Esophagus squamous epithelium (tissue), 5 donors: ENCODE measurements at regions not wholly inside any gene's neighbourhood (a gene's known extent, or its start where the extent isn't known, plus 50 kb on each side); places are given as distances from the start of the nearest gene placed in this dataset.

Source experiments
- DNase-seq: peaks from one replicate; lab custom pipeline; 2025; lab: John Stamatoyannopoulos, UW
- H3K27ac ChIP-seq, 4 donors: fragments of 200-600 bp; sonication (generic); one replicate each; pipeline ENCODE4 v1.5.1; 2016 to 2019; ENCODE audit warnings: mild to moderate bottlenecking in 1 of 4
- H3K27me3 ChIP-seq, 4 donors: fragments of 200-600 bp; sonication (generic); 1 replicate in 3 of 4; 2 replicates in 1 of 4; pipeline versions ENCODE4 v1.5.1 to v1.6.0; 2017 to 2021; ENCODE audit warnings: antibody characterized with exemption in 1 of 4
- H3K36me3 ChIP-seq, 3 donors: fragments of 200-600 bp; sonication (generic); one replicate each; pipeline ENCODE4 v1.5.1; 2016 to 2019
- H3K4me1 ChIP-seq, 3 donors: fragments of 200-600 bp; sonication (generic); one replicate each; pipeline ENCODE4 v1.5.1; 2017 to 2019
- H3K4me3 ChIP-seq, 4 donors: fragments of 200-600 bp; sonication (generic); 1 replicate in 3 of 4; 2 replicates in 1 of 4; pipeline ENCODE4 v1.5.1; 2016 to 2019; ENCODE audit warnings: mild to moderate bottlenecking in 2 of 4, moderate library complexity in 1 of 4
- H3K9me3 ChIP-seq, 3 donors: fragments of 200-600 bp; sonication (generic); one replicate each; pipeline ENCODE4 v1.5.1; 2016 to 2019
- CTCF ChIP-seq, 6 experiments: fragments of 450-650 bp in 4 of 6; fragments of 200-600 bp in 2 of 6; sonication (generic) in 2 of 6; IDR thresholded peaks; one replicate each; pipeline ENCODE4 v1.5.1; 2016 to 2019; ENCODE audit warnings: antibody characterized with exemption in 6 of 6, mild to moderate bottlenecking in 4 of 6, moderate library complexity in 4 of 6
- POLR2A ChIP-seq, 4 donors: fragments of 450-650 bp; IDR thresholded peaks; one replicate each; pipeline ENCODE4 v1.6.1; 2017; ENCODE audit warnings: antibody characterized with exemption in 4 of 4, mild to moderate bottlenecking in 4 of 4, moderate library complexity in 3 of 4
- WGBS, 2 donors: methylation state at CpG; one replicate each; pipeline ENCODE4 v1.1.5; 2018; 5-methylcytosine and 5-hydroxymethylcytosine counted together
- intact Hi-C: fragments of 100-400 bp; cut with DNase I; formaldehyde crosslinking; loops from one replicate; pipeline ENCODE4 v1.15.0; 2022
- donor health status: DM: yes; HTN: yes; CAD: no.

- no peaks in the 10 kb centered on the region for H3K36me3 ChIP-seq
- intact Hi-C loops, result no loop called here
- peaks cover 0 to 9% (median 0%) of the 10 kb centered on the region in 3 donors for H3K9me3 ChIP-seq
- WGBS, 2 donors, result 81 to 85% methylated on average over 5 to 9 of the region's 14 CpGs
- DNase-seq, result no peak
- H3K4me3 ChIP-seq, result no peak overlapping the region
- H3K27ac ChIP-seq, result no peak overlapping the region
- no peaks in the 10 kb centered on the region for H3K4me1 ChIP-seq
- TF ChIP-seq CTCF (IDR thresholded peaks at IDR 0.05), result no peak
- no peak for TF ChIP-seq POLR2A (IDR thresholded peaks at IDR 0.05)
- peaks cover 0 to 54% (median 0%) of the 10 kb centered on the region in 4 donors for H3K27me3 ChIP-seq
Observed at GRCh38 chr17:77874303-77875050, 84.0 kb upstream of the TNRC6C start.

- 61 to 66% methylated on average over 5 of the region's 5 CpGs for WGBS, 2 donors
Observed at GRCh38 chr17:77875051-77875780, 83.3 kb upstream of the TNRC6C start.

GRCh38 chr17:77875881-77876509 is 82.5 kb upstream of the TNRC6C start:
- WGBS, 2 donors, result 60 to 70% methylated on average over 1 to 2 of the region's 2 CpGs
- intact Hi-C loops, result no loop called here
- H3K27me3 ChIP-seq, result peaks cover 0 to 46% (median 0%) of the 10 kb centered on the region in 4 donors
- no peak overlapping the region for H3K4me3 ChIP-seq
- H3K27ac ChIP-seq, result no peak overlapping the region
- no peaks in the 10 kb centered on the region for H3K36me3 ChIP-seq
- no peak for DNase-seq
- peaks cover under 1 to 10% (median 6%) of the 10 kb centered on the region in 3 donors for H3K4me1 ChIP-seq
- TF ChIP-seq CTCF (IDR thresholded peaks at IDR 0.05) (no peak), POLR2A (IDR thresholded peaks at IDR 0.05) (no peak)
- H3K9me3 ChIP-seq, result peaks cover 0 to 9% (median 0%) of the 10 kb centered on the region in 3 donors

More at GRCh38 chr17:77875051-77875780, 83.3 kb upstream of the TNRC6C start:
- peaks cover 0 to 9% (median 0%) of the 10 kb centered on the region in 3 donors for H3K9me3 ChIP-seq
- H3K27me3 ChIP-seq, result peaks cover 0 to 48% (median 0%) of the 10 kb centered on the region in 4 donors
- H3K27ac ChIP-seq, result no peak overlapping the region
- H3K36me3 ChIP-seq, result no peaks in the 10 kb centered on the region
- no peak for TF ChIP-seq POLR2A (IDR thresholded peaks at IDR 0.05)
- no peak for TF ChIP-seq CTCF (IDR thresholded peaks at IDR 0.05)
- H3K4me3 ChIP-seq, result no peak overlapping the region
- H3K4me1 ChIP-seq, result peaks cover 0 to 2% (median 0%) of the 10 kb centered on the region in 3 donors
- intact Hi-C loops, result no loop called here
- no peak for DNase-seq

GRCh38 chr17:77877036-77877435 is 81.5 kb upstream of the TNRC6C start:
- intact Hi-C loops, result no loop called here
- 66 to 89% methylated on average over 3 of the region's 3 CpGs for WGBS, 2 donors
- DNase-seq, result no peak
- no peak overlapping the region for H3K27ac ChIP-seq
- peaks cover 11 to 20% (median 14%) of the 10 kb centered on the region in 3 donors for H3K4me1 ChIP-seq
- peaks cover 0 to 48% (median 0%) of the 10 kb centered on the region in 4 donors for H3K27me3 ChIP-seq
- TF ChIP-seq CTCF (IDR thresholded peaks at IDR 0.05) (no peak), POLR2A (IDR thresholded peaks at IDR 0.05) (no peak)
- H3K9me3 ChIP-seq, result peaks cover 0 to 9% (median 0%) of the 10 kb centered on the region in 3 donors
- H3K4me3 ChIP-seq, result no peak overlapping the region
- H3K36me3 ChIP-seq, result no peaks in the 10 kb centered on the region
